Left ventricle myocardium inferior (tissue), 1 donor: ENCODE measurements at regions not wholly inside any gene's neighbourhood (a gene's known extent, or its start where the extent isn't known, plus 50 kb on each side); places are given as distances from the start of the nearest gene placed in this dataset.

ENCODE experiments used
- DNase-seq: peaks from one replicate; pipeline ENCODE4 v3.0.0-alpha.2; 2020
- H3K27ac ChIP-seq: fragments of 200-600 bp; replicated peaks from 2 replicates; pipeline ENCODE4 v1.8.0; 2021
- H3K27me3 ChIP-seq: fragments of 200-600 bp; 2 replicates; pipeline ENCODE4 v1.8.0; 2021; ENCODE audit warnings: low read depth
- H3K36me3 ChIP-seq: fragments of 200-600 bp; 2 replicates; pipeline ENCODE4 v1.8.0; 2021
- H3K4me1 ChIP-seq: fragments of 200-600 bp; 2 replicates; pipeline ENCODE4 v1.8.0; 2021
- H3K4me3 ChIP-seq: fragments of 200-600 bp; 2 replicates; pipeline ENCODE4 v1.8.0; 2021; ENCODE audit warnings: mild to moderate bottlenecking, moderate library complexity
- H3K9me3 ChIP-seq: fragments of 200-600 bp; replicated peaks from 2 replicates; pipeline ENCODE4 v1.8.0; 2021
- intact Hi-C: fragments of 100-400 bp; cut with micrococcal nuclease; formaldehyde crosslinking; loops from one replicate; pipeline ENCODE4 v1.11.0; 2022
- TF ChIP-seq, protein P1 (sequence below): fragments of 200-600 bp; IDR thresholded peaks from 2 replicates; pipeline ENCODE4 v1.8.0; 2021; ENCODE audit warnings: antibody characterized with exemption, mild to moderate bottlenecking, borderline replicate concordance
- donor health status: DM: no; HTN: yes; CAD: no; lungs with severe emphysema.

DNA sequence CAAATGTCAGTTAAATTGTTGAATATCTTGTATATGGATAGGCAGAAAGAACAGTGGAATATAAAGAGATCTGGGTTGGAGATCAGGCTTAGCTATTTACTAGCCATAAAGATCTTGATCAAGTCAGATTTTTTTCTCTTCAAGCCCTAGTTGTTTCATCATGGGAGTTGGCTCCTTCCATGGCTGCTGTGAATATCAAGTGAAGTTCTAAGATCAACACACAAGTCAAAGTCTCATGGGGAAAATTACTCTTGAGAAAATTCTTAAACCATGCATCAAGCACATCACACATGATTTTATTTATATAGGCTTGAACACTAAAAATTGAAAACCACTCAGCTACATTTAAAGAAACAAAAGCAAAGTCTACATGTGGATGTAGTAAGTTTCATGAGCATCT is 79.8 kb downstream of the C1D start:
- peaks cover 13% of the 10 kb centered on the region for H3K27me3 ChIP-seq
- H3K4me3 ChIP-seq = no peak overlapping the region
- peaks cover 17% of the 10 kb centered on the region for H3K9me3 ChIP-seq
- DNase-seq = no peak
- intact Hi-C loops = no loop called here
- TF ChIP-seq, protein P1, sequence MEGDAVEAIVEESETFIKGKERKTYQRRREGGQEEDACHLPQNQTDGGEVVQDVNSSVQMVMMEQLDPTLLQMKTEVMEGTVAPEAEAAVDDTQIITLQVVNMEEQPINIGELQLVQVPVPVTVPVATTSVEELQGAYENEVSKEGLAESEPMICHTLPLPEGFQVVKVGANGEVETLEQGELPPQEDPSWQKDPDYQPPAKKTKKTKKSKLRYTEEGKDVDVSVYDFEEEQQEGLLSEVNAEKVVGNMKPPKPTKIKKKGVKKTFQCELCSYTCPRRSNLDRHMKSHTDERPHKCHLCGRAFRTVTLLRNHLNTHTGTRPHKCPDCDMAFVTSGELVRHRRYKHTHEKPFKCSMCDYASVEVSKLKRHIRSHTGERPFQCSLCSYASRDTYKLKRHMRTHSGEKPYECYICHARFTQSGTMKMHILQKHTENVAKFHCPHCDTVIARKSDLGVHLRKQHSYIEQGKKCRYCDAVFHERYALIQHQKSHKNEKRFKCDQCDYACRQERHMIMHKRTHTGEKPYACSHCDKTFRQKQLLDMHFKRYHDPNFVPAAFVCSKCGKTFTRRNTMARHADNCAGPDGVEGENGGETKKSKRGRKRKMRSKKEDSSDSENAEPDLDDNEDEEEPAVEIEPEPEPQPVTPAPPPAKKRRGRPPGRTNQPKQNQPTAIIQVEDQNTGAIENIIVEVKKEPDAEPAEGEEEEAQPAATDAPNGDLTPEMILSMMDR = no peak
- H3K36me3 ChIP-seq = no peaks in the 10 kb centered on the region
- no peaks in the 10 kb centered on the region for H3K4me1 ChIP-seq
- no peak overlapping the region for H3K27ac ChIP-seq

DNA sequence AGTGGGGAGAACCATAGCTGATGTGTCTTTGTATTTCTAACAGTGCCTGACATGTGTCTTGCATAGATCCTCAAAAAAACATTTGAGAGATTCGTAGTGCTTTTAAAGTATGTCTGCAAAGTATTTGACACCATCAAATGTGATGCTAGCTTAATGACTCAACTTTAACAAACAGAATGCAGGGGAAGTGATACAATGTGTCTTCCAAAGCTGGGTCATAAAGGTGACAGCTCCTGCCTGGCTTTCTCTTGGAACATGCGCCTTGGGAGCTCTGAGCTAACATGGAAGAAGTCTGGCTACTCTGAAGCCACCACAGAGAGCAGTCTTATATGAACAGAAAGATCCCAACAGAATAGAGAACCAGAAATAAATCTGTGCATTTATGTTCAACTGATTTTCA is 78.2 kb downstream of the C1D start:
- TF ChIP-seq, protein P1 = no peak
- no peak for DNase-seq
- Histone ChIP-seq H3K27me3 (peaks cover 10% of the 10 kb centered on the region), H3K9me3 (peaks cover 21% of the 10 kb centered on the region), H3K27ac (no peak overlapping the region), H3K36me3 (no peaks in the 10 kb centered on the region), H3K4me3 (no peak overlapping the region), H3K4me1 (no peaks in the 10 kb centered on the region)
- intact Hi-C loops = no loop called here

DNA sequence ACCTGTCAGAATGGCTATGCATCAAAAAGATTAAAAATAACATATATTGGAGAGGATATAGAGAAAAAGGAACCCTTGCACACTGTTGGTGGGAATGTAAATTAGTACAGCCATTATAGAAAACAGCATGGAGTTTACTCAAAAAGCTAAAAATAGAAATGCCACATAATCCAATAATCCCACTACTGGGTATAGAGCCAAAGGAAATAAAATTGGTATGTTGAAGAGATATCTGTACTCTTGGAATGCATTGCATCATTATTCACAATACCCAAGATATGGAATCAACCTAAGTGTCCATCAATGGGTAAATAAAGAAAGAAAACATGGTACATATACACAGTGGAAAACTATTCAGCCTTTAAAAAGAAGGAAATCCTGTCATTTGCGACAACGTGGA is 77.2 kb downstream of the C1D start:
- Histone ChIP-seq H3K27ac (no peak overlapping the region), H3K27me3 (peaks cover 12% of the 10 kb centered on the region), H3K9me3 (peaks cover 15% of the 10 kb centered on the region), H3K4me3 (no peak overlapping the region), H3K4me1 (no peaks in the 10 kb centered on the region), H3K36me3 (no peaks in the 10 kb centered on the region)
- TF ChIP-seq, protein P1 = no peak
- no peak for DNase-seq
- intact Hi-C loops = no loop called here

DNA sequence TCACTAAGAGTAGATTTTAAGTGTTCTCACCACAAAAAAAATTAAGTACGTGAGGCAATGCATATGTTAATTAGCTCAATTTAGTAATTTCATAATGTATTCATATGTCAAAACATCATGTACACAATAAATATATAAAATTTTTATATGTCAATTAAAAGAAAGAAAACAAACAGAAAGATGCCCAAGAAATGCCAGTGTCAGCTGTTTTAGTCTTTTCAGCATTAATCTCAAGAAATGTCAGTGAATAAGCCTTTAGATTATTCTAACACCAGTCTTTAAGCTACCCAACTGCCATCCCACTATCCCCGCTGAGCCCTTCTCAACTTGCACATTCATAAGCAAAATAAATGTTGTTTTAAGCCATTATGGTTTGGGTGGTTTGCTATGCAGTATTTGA is 76.5 kb downstream of the C1D start:
- H3K4me1 ChIP-seq = no peaks in the 10 kb centered on the region
- H3K27me3 ChIP-seq = peaks cover 16% of the 10 kb centered on the region
- TF ChIP-seq, protein P1 = no peak
- no peak overlapping the region for H3K27ac ChIP-seq
- H3K4me3 ChIP-seq = no peak overlapping the region
- intact Hi-C loops = no loop called here
- no peak for DNase-seq
- peaks cover 8% of the 10 kb centered on the region for H3K9me3 ChIP-seq
- H3K36me3 ChIP-seq = no peaks in the 10 kb centered on the region
